Esophagus muscularis mucosa (tissue), 4 donors: ENCODE measurements at regions not wholly inside any gene's neighbourhood (a gene's known extent, or its start where the extent isn't known, plus 50 kb on each side); places are given as distances from the start of the nearest gene placed in this dataset.

Experiments
- DNase-seq: peaks from one replicate; pipeline ENCODE4 v3.0.0-alpha.2; 2017; ENCODE audit errors: extremely low spot score
- H3K27ac ChIP-seq, 4 donors: fragments of 200-600 bp; sonication (generic); replicated peaks in 1 of 4; 1 replicate in 3 of 4; 2 replicates in 1 of 4; pipeline ENCODE4 v1.5.1; 2016 to 2019; ENCODE audit warnings: mild to moderate bottlenecking in 1 of 4
- H3K27me3 ChIP-seq, 4 donors: fragments of 200-600 bp; sonication (generic); one replicate each; pipeline versions ENCODE4 v1.5.1 to v1.6.0; 2016 to 2019
- H3K36me3 ChIP-seq, 4 donors: fragments of 200-600 bp; sonication (generic); one replicate each; pipeline ENCODE4 v1.5.1; 2016 to 2019
- H3K4me1 ChIP-seq, 4 donors: fragments of 200-600 bp; sonication (generic); one replicate each; pipeline ENCODE4 v1.5.1; 2016 to 2019
- H3K4me3 ChIP-seq, 4 donors: fragments of 200-600 bp; sonication (generic); 1 replicate in 2 of 4; 2 replicates in 2 of 4; pipeline ENCODE4 v1.5.1; 2016 to 2019; ENCODE audit warnings: mild to moderate bottlenecking in 4 of 4, moderate library complexity in 1 of 4
- H3K9me3 ChIP-seq, 4 donors: fragments of 200-600 bp; sonication (generic); 1 replicate in 3 of 4; 2 replicates in 1 of 4; pipeline ENCODE4 v1.5.1; 2016 to 2019
- CTCF ChIP-seq, 3 experiments: fragments of 200-600 bp in 2 of 3; fragments of 450-650 bp in 1 of 3; sonication (generic) in 2 of 3; IDR thresholded peaks; one replicate each; pipeline ENCODE4 v1.5.1; 2017 to 2019; ENCODE audit warnings: antibody characterized with exemption in 3 of 3, mild to moderate bottlenecking in 2 of 3, moderate library complexity in 1 of 3
- EP300 ChIP-seq: sonication (generic); formaldehyde crosslinking; IDR thresholded peaks from one replicate; pipeline ENCODE4 v1.6.1; 2017; ENCODE audit warnings: antibody characterized with exemption
- POLR2A ChIP-seq: fragments of 450-650 bp; IDR thresholded peaks from one replicate; pipeline ENCODE4 v1.6.1; 2017; ENCODE audit warnings: antibody characterized with exemption, moderate library complexity, mild to moderate bottlenecking, low read depth
- POLR2AphosphoS5 ChIP-seq, 2 donors: sonication (generic); formaldehyde crosslinking; IDR thresholded peaks; one replicate each; pipeline ENCODE4 v1.6.1; 2017; ENCODE audit warnings: antibody characterized with exemption in 2 of 2
- WGBS: methylation state at CpG from one replicate; pipeline ENCODE4 v1.1.5; 2018; 5-methylcytosine and 5-hydroxymethylcytosine counted together
- intact Hi-C: fragments of 100-400 bp; cut with DNase I; formaldehyde crosslinking; loops from one replicate; pipeline ENCODE4 v1.15.1; 2023

GRCh38 chr14:104349950-104350349 lies 211.6 kb downstream of the KIF26A start:
- DNase-seq = no peak
- TF ChIP-seq POLR2A (no peak), EP300 (no peak), CTCF (IDR thresholded peaks at IDR 0.05) (no peak), POLR2AphosphoS5 (IDR thresholded peaks at IDR 0.05) (no peak)
- Histone ChIP-seq H3K27ac (no peak overlapping the region), H3K4me3 (no peak overlapping the region), H3K36me3 (no peaks in the 10 kb centered on the region), H3K27me3 (peaks cover 0 to 49% (median 0%) of the 10 kb centered on the region in 4 donors), H3K4me1 (peaks cover 0 to 12% (median 9%) of the 10 kb centered on the region in 4 donors), H3K9me3 (peaks cover 0 to 14% (median 12%) of the 10 kb centered on the region in 4 donors)
- intact Hi-C loops = no loop called here
- no CpG with 5 or more reads among the region's 3 CpGs for WGBS

GRCh38 chr14:104350463-104351185 lies 212.2 kb downstream of the KIF26A start:
- no peak for DNase-seq
- WGBS = 23% methylated on average over 8 of the region's 8 CpGs
- H3K4me1 ChIP-seq = peaks cover 0 to 12% (median 9%) of the 10 kb centered on the region in 4 donors
- intact Hi-C loops = no loop called here
- no peak overlapping the region for H3K27ac ChIP-seq
- TF ChIP-seq EP300 (no peak), POLR2A (no peak), POLR2AphosphoS5 (IDR thresholded peaks at IDR 0.05) (no peak), CTCF (IDR thresholded peaks at IDR 0.05) (no peak)
- H3K4me3 ChIP-seq = no peak overlapping the region
- H3K9me3 ChIP-seq = peaks cover 0 to 14% (median 12%) of the 10 kb centered on the region in 4 donors
- no peaks in the 10 kb centered on the region for H3K36me3 ChIP-seq
- H3K27me3 ChIP-seq = peaks cover 0 to 46% (median 0%) of the 10 kb centered on the region in 4 donors

- Histone ChIP-seq H3K9me3 (peaks cover 0 to 14% (median 12%) of the 10 kb centered on the region in 4 donors), H3K27ac (no peak overlapping the region), H3K36me3 (no peaks in the 10 kb centered on the region), H3K4me3 (no peak overlapping the region), H3K4me1 (peaks cover 0 to 12% (median 9%) of the 10 kb centered on the region in 4 donors), H3K27me3 (peaks cover 0 to 33% (median 0%) of the 10 kb centered on the region in 4 donors)
- TF ChIP-seq EP300 (no peak), CTCF (IDR thresholded peaks at IDR 0.05) (no peak), POLR2A (no peak), POLR2AphosphoS5 (IDR thresholded peaks at IDR 0.05) (no peak)
- DNase-seq = no peak
- intact Hi-C loops = no loop called here
- WGBS = 93% methylated on average over 11 of the region's 11 CpGs
These were observed 213.6 kb downstream of the KIF26A start for GRCh38 chr14:104351849-104352492.

- peaks cover 0 to 31% (median 0%) of the 10 kb centered on the region in 4 donors for H3K27me3 ChIP-seq
- TF ChIP-seq POLR2A = no peak
- TF ChIP-seq POLR2AphosphoS5 (IDR thresholded peaks at IDR 0.05) = no peak
- TF ChIP-seq CTCF (IDR thresholded peaks at IDR 0.05) = no peak
- peaks cover 0 to 12% (median 9%) of the 10 kb centered on the region in 4 donors for H3K4me1 ChIP-seq
- no peak overlapping the region for H3K27ac ChIP-seq
- peaks cover 0 to 14% (median 12%) of the 10 kb centered on the region in 4 donors for H3K9me3 ChIP-seq
- DNase-seq = no peak
- intact Hi-C loops = no loop called here
- 98% methylated on average over 10 of the region's 13 CpGs for WGBS
- no peaks in the 10 kb centered on the region for H3K36me3 ChIP-seq
- no peak overlapping the region for H3K4me3 ChIP-seq
These were observed 214.3 kb downstream of the KIF26A start for GRCh38 chr14:104352493-104353220.
